ENCODE measurements at regions not wholly inside any gene's neighbourhood (a gene's known extent, or its start where the extent isn't known, plus 50 kb on each side); places are given as distances from the start of the nearest gene placed in this dataset.
"Not testable (repeated sequence)": the region's sequence is repeated elsewhere in the genome, so short reads cannot be mapped to it uniquely, and the experiment has no call there.

GRCh38 chr9:88835772-88836171, 155.5 kb upstream of the S1PR3 start:
- H3K4me1 ChIP-seq (ENCODE audit: low read depth) = no peaks in the 10 kb centered on the region
- no peak for ATAC-seq
- intact Hi-C loops (cut with DNase I, micrococcal nuclease) = no loop called here
- no peak for DNase-seq
- H3K36me3 ChIP-seq (ENCODE audit: low read depth) = no peaks in the 10 kb centered on the region
- no peaks in the 10 kb centered on the region for H3K9me3 ChIP-seq
- TF ChIP-seq CTCF (IDR thresholded peaks at IDR 0.05) = no peak
- no peak overlapping the region for H3K4me3 ChIP-seq

GRCh38 chr9:88837731-88838130, 153.5 kb upstream of the S1PR3 start:
- no peak for ATAC-seq
- no peaks in the 10 kb centered on the region for H3K9me3 ChIP-seq
- intact Hi-C loops (cut with DNase I, micrococcal nuclease) = no loop called here
- TF ChIP-seq CTCF (IDR thresholded peaks at IDR 0.05) = no peak
- no peaks in the 10 kb centered on the region for H3K4me1 ChIP-seq (ENCODE audit: low read depth)
- no peaks in the 10 kb centered on the region for H3K36me3 ChIP-seq (ENCODE audit: low read depth)
- H3K4me3 ChIP-seq = no peak overlapping the region
- no peak for DNase-seq

- H3K9me3 ChIP-seq; H3K4me3 ChIP-seq; H3K36me3 ChIP-seq (ENCODE audit: low read depth); DNase-seq; intact Hi-C loops (cut with DNase I, micrococcal nuclease); ATAC-seq; H3K4me1 ChIP-seq (ENCODE audit: low read depth): not testable (repeated sequence)
These were observed 141.4 kb upstream of the S1PR3 start for GRCh38 chr9:88849878-88850277.

GRCh38 chr9:88852794-88853193, 138.5 kb upstream of the S1PR3 start:
- ATAC-seq = no peak
- DNase-seq = no peak
- Histone ChIP-seq H3K36me3 (ENCODE audit: low read depth) (no peaks in the 10 kb centered on the region), H3K4me3 (no peak overlapping the region), H3K4me1 (ENCODE audit: low read depth) (no peaks in the 10 kb centered on the region), H3K9me3 (no peaks in the 10 kb centered on the region)
- TF ChIP-seq CTCF (IDR thresholded peaks at IDR 0.05) = no peak
- intact Hi-C loops (cut with DNase I, micrococcal nuclease) = no loop called here

GRCh38 chr9:88870627-88871026, 120.6 kb upstream of the S1PR3 start:
- Histone ChIP-seq H3K36me3 (ENCODE audit: low read depth) (no peaks in the 10 kb centered on the region), H3K4me1 (ENCODE audit: low read depth) (no peaks in the 10 kb centered on the region), H3K9me3 (peaks cover 5% of the 10 kb centered on the region), H3K4me3 (no peak overlapping the region)
- ATAC-seq = no peak
- no peak for TF ChIP-seq CTCF (IDR thresholded peaks at IDR 0.05)
- DNase-seq = no peak
- intact Hi-C loops (cut with DNase I, micrococcal nuclease) = no loop called here

GRCh38 chr9:88871669-88872068, 119.6 kb upstream of the S1PR3 start:
- no peaks in the 10 kb centered on the region for H3K4me1 ChIP-seq (ENCODE audit: low read depth)
- intact Hi-C loops (cut with DNase I, micrococcal nuclease) = no loop called here
- ATAC-seq (no peak), DNase-seq (no peak)
- peaks cover 5% of the 10 kb centered on the region for H3K9me3 ChIP-seq
- H3K36me3 ChIP-seq (ENCODE audit: low read depth) = no peaks in the 10 kb centered on the region
- TF ChIP-seq CTCF (IDR thresholded peaks at IDR 0.05) = no peak
- no peak overlapping the region for H3K4me3 ChIP-seq

All from mucosa of descending colon (tissue), 3 donors.